ENCODE measurements at regions not wholly inside any gene's neighbourhood (a gene's known extent, or its start where the extent isn't known, plus 50 kb on each side); places are given as distances from the start of the nearest gene placed in this dataset.

GRCh38 chr2:13103151-13103550 lies 386.4 kb downstream of the TRIB2 start:
- DNase-seq (ENCODE audit: low spot score): no peak

- DNase-seq (ENCODE audit: low spot score): no peak
These were observed 387.2 kb downstream of the TRIB2 start for GRCh38 chr2:13103778-13104493.

GRCh38 chr2:13104723-13105122 lies 388.0 kb downstream of the TRIB2 start:
- no peak for DNase-seq (ENCODE audit: low spot score)

- DNase-seq (ENCODE audit: low spot score): no peak
These were observed 389.6 kb downstream of the TRIB2 start for GRCh38 chr2:13106302-13106701.

- DNase-seq (ENCODE audit: low spot score): no peak
These were observed 392.8 kb downstream of the TRIB2 start for GRCh38 chr2:13109516-13109915.

GRCh38 chr2:13110825-13111224 lies 394.1 kb downstream of the TRIB2 start:
- no peak for DNase-seq (ENCODE audit: low spot score)

GRCh38 chr2:13113002-13113401 lies 396.3 kb downstream of the TRIB2 start:
- DNase-seq (ENCODE audit: low spot score): no peak

GRCh38 chr2:13114391-13114790 lies 397.7 kb downstream of the TRIB2 start:
- DNase-seq (ENCODE audit: low spot score): peak; percentile 17

GRCh38 chr2:13115643-13116042 lies 398.9 kb downstream of the TRIB2 start:
- no peak for DNase-seq (ENCODE audit: low spot score)

- no peak for DNase-seq (ENCODE audit: low spot score)
These were observed 404.4 kb downstream of the TRIB2 start for GRCh38 chr2:13121096-13121495.

- DNase-seq (ENCODE audit: low spot score): no peak
These were observed 411.4 kb downstream of the TRIB2 start for GRCh38 chr2:13128139-13128538.

- DNase-seq (ENCODE audit: low spot score): no peak
These were observed 418.6 kb downstream of the TRIB2 start for GRCh38 chr2:13135369-13135768.

- no peak for DNase-seq (ENCODE audit: low spot score)
These were observed 419.1 kb downstream of the TRIB2 start for GRCh38 chr2:13135856-13136255.

GRCh38 chr2:13137679-13138078 lies 420.9 kb downstream of the TRIB2 start:
- DNase-seq (ENCODE audit: low spot score): no peak

- DNase-seq (ENCODE audit: low spot score): no peak
These were observed 424.6 kb downstream of the TRIB2 start for GRCh38 chr2:13141315-13141714.

GRCh38 chr2:13143451-13143850 lies 426.7 kb downstream of the TRIB2 start:
- DNase-seq (ENCODE audit: low spot score): no peak

- DNase-seq (ENCODE audit: low spot score): no peak
These were observed 440.2 kb downstream of the TRIB2 start for GRCh38 chr2:13156916-13157315.

GRCh38 chr2:13158466-13158865 lies 441.7 kb downstream of the TRIB2 start:
- no peak for DNase-seq (ENCODE audit: low spot score)

- no peak for DNase-seq (ENCODE audit: low spot score)
These were observed 464.0 kb downstream of the TRIB2 start for GRCh38 chr2:13180729-13181128.

GRCh38 chr2:13193075-13193474 lies 476.3 kb downstream of the TRIB2 start:
- DNase-seq (ENCODE audit: low spot score): no peak

- DNase-seq (ENCODE audit: low spot score): peak; percentile 21
These were observed 477.2 kb downstream of the TRIB2 start for GRCh38 chr2:13193900-13194299.

GRCh38 chr2:13195270-13195669 lies 478.5 kb downstream of the TRIB2 start:
- no peak for DNase-seq (ENCODE audit: low spot score)

GRCh38 chr2:13197248-13197647 lies 480.5 kb downstream of the TRIB2 start:
- DNase-seq (ENCODE audit: low spot score): no peak

- DNase-seq (ENCODE audit: low spot score): no peak
These were observed 485.2 kb downstream of the TRIB2 start for GRCh38 chr2:13201924-13202323.

All from cerebellar cortex (tissue), 1 donor.